Ammon's horn (tissue), 1 donor: ENCODE measurements at regions not wholly inside any gene's neighbourhood (a gene's known extent, or its start where the extent isn't known, plus 50 kb on each side); places are given as distances from the start of the nearest gene placed in this dataset.

Source experiments
- DNase-seq: peaks from one replicate; pipeline ENCODE4 v3.0.0-alpha.2; 2016; ENCODE audit warnings: low spot score

GRCh38 chr21:43332861-43333297 is 94.1 kb downstream of the SIK1 start:
- DNase-seq, result no peak

GRCh38 chr21:43331962-43332828 is 94.7 kb downstream of the SIK1 start:
- peak; percentile 90 for DNase-seq

- no peak for DNase-seq
Measured at GRCh38 chr21:43331111-43331961, 95.6 kb downstream of the SIK1 start.

- DNase-seq, result no peak
Measured at GRCh38 chr21:43330306-43330881, 96.5 kb downstream of the SIK1 start.

- DNase-seq, result no peak
Measured at GRCh38 chr21:43329711-43330269, 97.1 kb downstream of the SIK1 start.

- DNase-seq, result no peak
Measured at GRCh38 chr21:43328958-43329691, 97.8 kb downstream of the SIK1 start.

GRCh38 chr21:43328185-43328957 is 98.6 kb downstream of the SIK1 start:
- no peak for DNase-seq

GRCh38 chr21:43325968-43326715 is 100.8 kb downstream of the SIK1 start:
- no peak for DNase-seq

GRCh38 chr21:43325036-43325435 is 101.9 kb downstream of the SIK1 start:
- DNase-seq, result no peak

- DNase-seq, result no peak
Measured at GRCh38 chr21:43324596-43324995, 102.3 kb downstream of the SIK1 start.

- peak; percentile 92 for DNase-seq
Measured at GRCh38 chr21:43323244-43324005, 103.5 kb downstream of the SIK1 start.

GRCh38 chr21:43322805-43323204 is 104.1 kb downstream of the SIK1 start:
- no peak for DNase-seq

GRCh38 chr21:43322311-43322710 is 104.6 kb downstream of the SIK1 start:
- no peak for DNase-seq

- no peak for DNase-seq
Measured at GRCh38 chr21:43321611-43322010, 105.3 kb downstream of the SIK1 start.

- DNase-seq, result no peak
Measured at GRCh38 chr21:43321111-43321510, 105.8 kb downstream of the SIK1 start.

- no peak for DNase-seq
Measured at GRCh38 chr21:43320526-43320925, 106.4 kb downstream of the SIK1 start.

GRCh38 chr21:43318841-43319781 is 107.8 kb downstream of the SIK1 start:
- no peak for DNase-seq

GRCh38 chr21:43318368-43318767 is 108.6 kb downstream of the SIK1 start:
- DNase-seq, result no peak
